GM23338 (cell line): ENCODE measurements at regions not wholly inside any gene's neighbourhood (a gene's known extent, or its start where the extent isn't known, plus 50 kb on each side); places are given as distances from the start of the nearest gene placed in this dataset.

Source experiments
- ATAC-seq: fragments of 200-7000 bp; cut with Tn5 transposase; 3 replicates; pipeline ENCODE4 v1.9.1; 2020
- DNase-seq: peaks from one replicate; pipeline ENCODE4 v3.0.0-alpha.2; 2015; ENCODE audit warnings: low spot score
- H2AFZ ChIP-seq: fragments of 200-600 bp; sonication (generic); 2 replicates; pipeline ENCODE4 v1.8.0; 2016; ENCODE audit warnings: antibody characterized with exemption, mild to moderate bottlenecking, moderate library complexity
- H3F3A ChIP-seq: fragments of 200-600 bp; sonication (generic); replicated peaks from 2 replicates; pipeline ENCODE4 v1.8.0; 2017; ENCODE audit warnings: antibody characterized with exemption, mixed run types, low read depth
- H3K27ac ChIP-seq: fragments of 200-600 bp; sonication (generic); 2 replicates; pipeline ENCODE4 v1.6.1; 2016; ENCODE audit warnings: low read depth
- H3K27me3 ChIP-seq: fragments of 200-600 bp; sonication (generic); 2 replicates; pipeline ENCODE4 v1.8.0; 2016; ENCODE audit warnings: mild to moderate bottlenecking, mixed run types, moderate library complexity; ENCODE audit not compliant: insufficient read depth
- H3K36me3 ChIP-seq: fragments of 200-600 bp; sonication (generic); 2 replicates; pipeline ENCODE4 v1.8.0; 2016; ENCODE audit warnings: mild to moderate bottlenecking; ENCODE audit not compliant: insufficient read depth
- H3K4me1 ChIP-seq: fragments of 200-600 bp; sonication (generic); 2 replicates; pipeline ENCODE4 v1.8.0; 2016; ENCODE audit warnings: mild to moderate bottlenecking, moderate library complexity; ENCODE audit not compliant: insufficient read depth
- H3K4me2 ChIP-seq: fragments of 200-600 bp; sonication (generic); 2 replicates; pipeline ENCODE4 v1.7.1; 2017; ENCODE audit warnings: mixed run types
- H3K4me3 ChIP-seq: fragments of 200-600 bp; sonication (generic); 2 replicates; pipeline ENCODE4 v1.6.1; 2016; ENCODE audit warnings: mixed run types
- H3K79me2 ChIP-seq: fragments of 200-600 bp; sonication (generic); replicated peaks from 2 replicates; pipeline ENCODE4 v1.8.0; 2017; ENCODE audit warnings: mild to moderate bottlenecking; ENCODE audit not compliant: insufficient read depth
- H3K9me2 ChIP-seq: fragments of 200-600 bp; sonication (generic); 2 replicates; pipeline ENCODE4 v1.8.0; 2017; ENCODE audit not compliant: insufficient read depth
- H4K20me1 ChIP-seq: fragments of 200-600 bp; sonication (generic); replicated peaks from 2 replicates; pipeline ENCODE4 v1.8.0; 2017; ENCODE audit warnings: mild to moderate bottlenecking; ENCODE audit not compliant: insufficient read depth
- H3K27ac Mint-ChIP-seq: 2 replicates; pipeline ENCODE4 v1.8.0; 2020; ENCODE audit warnings: inconsistent platforms, mild to moderate bottlenecking, moderate library complexity, mixed read lengths
- H3K27me3 Mint-ChIP-seq: 3 replicates; pipeline ENCODE4 v1.8.0; 2022; ENCODE audit warnings: low read depth, mild to moderate bottlenecking, moderate library complexity, mixed read lengths, inconsistent platforms; ENCODE audit not compliant: insufficient read depth, poor library complexity
- H3K36me3 Mint-ChIP-seq: 3 replicates; pipeline ENCODE4 v1.8.0; 2021; ENCODE audit warnings: low read depth, mild to moderate bottlenecking, inconsistent platforms, moderate library complexity, mixed read lengths
- H3K4me1 Mint-ChIP-seq: 3 replicates; pipeline ENCODE4 v1.8.0; 2020; ENCODE audit warnings: mild to moderate bottlenecking, inconsistent platforms, mixed read lengths
- H3K4me3 Mint-ChIP-seq: 3 replicates; pipeline ENCODE4 v1.8.0; 2021; ENCODE audit warnings: moderate library complexity, mild to moderate bottlenecking, inconsistent platforms, mixed read lengths
- H3K9me3 Mint-ChIP-seq: 3 replicates; pipeline ENCODE4 v1.8.0; 2020; ENCODE audit warnings: moderate library complexity, mild to moderate bottlenecking, inconsistent platforms, mixed read lengths
- CREB1 ChIP-seq: fragments of 250-450 bp; sonication (Bioruptor Pico); IDR thresholded peaks from 2 replicates; pipeline ENCODE4 v1.5.0; 2020; ENCODE audit warnings: low read depth, mild to moderate bottlenecking, moderate library complexity
- EZH2 ChIP-seq: fragments of 200-600 bp; sonication (generic); IDR thresholded peaks from one replicate; pipeline ENCODE4 v1.8.0; 2017; ENCODE audit warnings: antibody characterized with exemption, mild to moderate bottlenecking, low read depth; ENCODE audit not compliant: unreplicated experiment
- EZH2phosphoT487 ChIP-seq: fragments of 200-600 bp; sonication (generic); IDR thresholded peaks from one replicate; pipeline ENCODE4 v1.8.1; 2018; ENCODE audit warnings: antibody characterized with exemption; ENCODE audit not compliant: unreplicated experiment
- JUNB ChIP-seq: IDR thresholded peaks from one replicate; pipeline ENCODE4 v1.6.1; 2016; ENCODE audit warnings: antibody characterized with exemption; ENCODE audit not compliant: unreplicated experiment
- NANOG ChIP-seq: IDR thresholded peaks from 2 replicates; pipeline ENCODE4 v1.6.1; 2016; ENCODE audit warnings: antibody characterized with exemption, borderline replicate concordance
- POLR2AphosphoS5 ChIP-seq: IDR thresholded peaks from 2 replicates; pipeline ENCODE4 v1.6.1; 2016; ENCODE audit warnings: antibody characterized with exemption, low read depth
- STAT1 ChIP-seq: IDR thresholded peaks from one replicate; pipeline ENCODE4 v1.6.1; 2016; ENCODE audit warnings: antibody characterized with exemption; ENCODE audit not compliant: unreplicated experiment
- ZNF114 ChIP-seq: fragments of 250-450 bp; sonication (Bioruptor Pico); IDR thresholded peaks from 2 replicates; pipeline ENCODE4 v1.5.0; 2020; ENCODE audit warnings: mild to moderate bottlenecking, moderate library complexity
- ZNF331 ChIP-seq: fragments of 250-450 bp; sonication (Bioruptor Pico); IDR thresholded peaks from 2 replicates; pipeline ENCODE4 v1.5.0; 2020; ENCODE audit warnings: low read depth, mild to moderate bottlenecking, moderate library complexity
- TF ChIP-seq, protein P1 (sequence below), 2 experiments: fragments of 200-600 bp in 1 of 2; sonication (generic) in 1 of 2; conservative IDR thresholded peaks; 2 replicates each; pipeline versions ENCODE4 v1.5.1 to v1.6.1; 2016 to 2017; ENCODE audit warnings: antibody characterized with exemption in 2 of 2, low read depth in 2 of 2, mild to moderate bottlenecking in 2 of 2, moderate library complexity in 1 of 2
- TF ChIP-seq, protein P2 (sequence below): IDR thresholded peaks from one replicate; pipeline ENCODE4 v1.6.1; 2018; ENCODE audit warnings: antibody characterized with exemption; ENCODE audit not compliant: unreplicated experiment
- TF ChIP-seq, protein P3 (sequence below): fragments of 250-450 bp; sonication (Bioruptor Pico); IDR thresholded peaks from 2 replicates; pipeline ENCODE4 v1.5.0; 2020; ENCODE audit warnings: mild to moderate bottlenecking, moderate library complexity
- TF ChIP-seq, protein P4 (sequence below): IDR thresholded peaks from 2 replicates; pipeline ENCODE4 v1.6.1; 2016; ENCODE audit warnings: antibody characterized with exemption

DNA sequence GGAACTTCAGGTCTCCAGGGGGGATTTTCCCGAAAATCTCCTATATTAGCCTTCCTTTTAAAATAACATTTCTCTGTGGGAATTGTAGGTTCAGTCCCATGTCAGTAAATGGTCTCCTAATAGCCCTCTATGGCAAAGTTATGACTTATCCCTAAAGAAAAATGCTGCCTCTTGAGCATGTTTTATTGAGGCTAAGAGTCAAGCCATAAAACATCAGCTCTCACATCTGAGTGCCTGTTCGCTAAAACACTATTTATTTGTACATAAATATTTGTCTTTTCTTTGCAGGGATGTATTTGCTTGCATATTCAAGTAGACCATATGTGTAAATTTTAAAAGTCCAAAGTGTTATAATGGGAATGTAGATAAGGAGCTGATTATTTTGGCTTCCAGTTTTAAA is 160.4 kb downstream of the PRDM6 start:
- H3K4me2 ChIP-seq: no peak overlapping the region
- peaks cover 4% of the 10 kb centered on the region; the same call in 2 of the 3 replicates for H3K9me3 Mint-ChIP-seq
- ATAC-seq: no peak

More for the DNA sequence above, 160.4 kb downstream of the PRDM6 start:
- no peaks in the 10 kb centered on the region for H3F3A ChIP-seq
- H3K27ac ChIP-seq: no peak overlapping the region
- no peaks in the 10 kb centered on the region for H4K20me1 ChIP-seq
- peaks cover 2% of the 10 kb centered on the region for H3K27me3 Mint-ChIP-seq
- no peak overlapping the region for H3K4me3 ChIP-seq
- H3K4me3 Mint-ChIP-seq: no peak overlapping the region
- no peaks in the 10 kb centered on the region for H3K27me3 ChIP-seq
- no peaks in the 10 kb centered on the region for H3K36me3 ChIP-seq
- DNase-seq: no peak
- no peak overlapping the region for H3K27ac Mint-ChIP-seq
- H3K4me1 Mint-ChIP-seq: peaks cover 5% of the 10 kb centered on the region
- no peaks in the 10 kb centered on the region for H3K9me2 ChIP-seq
- H2AFZ ChIP-seq: peak overlapping the region; percentile 56; the same call in 1 of the 2 replicates
- no peaks in the 10 kb centered on the region for H3K36me3 Mint-ChIP-seq
- TF ChIP-seq, protein P1, sequence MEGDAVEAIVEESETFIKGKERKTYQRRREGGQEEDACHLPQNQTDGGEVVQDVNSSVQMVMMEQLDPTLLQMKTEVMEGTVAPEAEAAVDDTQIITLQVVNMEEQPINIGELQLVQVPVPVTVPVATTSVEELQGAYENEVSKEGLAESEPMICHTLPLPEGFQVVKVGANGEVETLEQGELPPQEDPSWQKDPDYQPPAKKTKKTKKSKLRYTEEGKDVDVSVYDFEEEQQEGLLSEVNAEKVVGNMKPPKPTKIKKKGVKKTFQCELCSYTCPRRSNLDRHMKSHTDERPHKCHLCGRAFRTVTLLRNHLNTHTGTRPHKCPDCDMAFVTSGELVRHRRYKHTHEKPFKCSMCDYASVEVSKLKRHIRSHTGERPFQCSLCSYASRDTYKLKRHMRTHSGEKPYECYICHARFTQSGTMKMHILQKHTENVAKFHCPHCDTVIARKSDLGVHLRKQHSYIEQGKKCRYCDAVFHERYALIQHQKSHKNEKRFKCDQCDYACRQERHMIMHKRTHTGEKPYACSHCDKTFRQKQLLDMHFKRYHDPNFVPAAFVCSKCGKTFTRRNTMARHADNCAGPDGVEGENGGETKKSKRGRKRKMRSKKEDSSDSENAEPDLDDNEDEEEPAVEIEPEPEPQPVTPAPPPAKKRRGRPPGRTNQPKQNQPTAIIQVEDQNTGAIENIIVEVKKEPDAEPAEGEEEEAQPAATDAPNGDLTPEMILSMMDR (conservative IDR thresholded peaks at IDR 0.05; ENCODE audit: low read depth in 2 of 2): no peak
- no peak for TF ChIP-seq EZH2
- TF ChIP-seq, protein P2, sequence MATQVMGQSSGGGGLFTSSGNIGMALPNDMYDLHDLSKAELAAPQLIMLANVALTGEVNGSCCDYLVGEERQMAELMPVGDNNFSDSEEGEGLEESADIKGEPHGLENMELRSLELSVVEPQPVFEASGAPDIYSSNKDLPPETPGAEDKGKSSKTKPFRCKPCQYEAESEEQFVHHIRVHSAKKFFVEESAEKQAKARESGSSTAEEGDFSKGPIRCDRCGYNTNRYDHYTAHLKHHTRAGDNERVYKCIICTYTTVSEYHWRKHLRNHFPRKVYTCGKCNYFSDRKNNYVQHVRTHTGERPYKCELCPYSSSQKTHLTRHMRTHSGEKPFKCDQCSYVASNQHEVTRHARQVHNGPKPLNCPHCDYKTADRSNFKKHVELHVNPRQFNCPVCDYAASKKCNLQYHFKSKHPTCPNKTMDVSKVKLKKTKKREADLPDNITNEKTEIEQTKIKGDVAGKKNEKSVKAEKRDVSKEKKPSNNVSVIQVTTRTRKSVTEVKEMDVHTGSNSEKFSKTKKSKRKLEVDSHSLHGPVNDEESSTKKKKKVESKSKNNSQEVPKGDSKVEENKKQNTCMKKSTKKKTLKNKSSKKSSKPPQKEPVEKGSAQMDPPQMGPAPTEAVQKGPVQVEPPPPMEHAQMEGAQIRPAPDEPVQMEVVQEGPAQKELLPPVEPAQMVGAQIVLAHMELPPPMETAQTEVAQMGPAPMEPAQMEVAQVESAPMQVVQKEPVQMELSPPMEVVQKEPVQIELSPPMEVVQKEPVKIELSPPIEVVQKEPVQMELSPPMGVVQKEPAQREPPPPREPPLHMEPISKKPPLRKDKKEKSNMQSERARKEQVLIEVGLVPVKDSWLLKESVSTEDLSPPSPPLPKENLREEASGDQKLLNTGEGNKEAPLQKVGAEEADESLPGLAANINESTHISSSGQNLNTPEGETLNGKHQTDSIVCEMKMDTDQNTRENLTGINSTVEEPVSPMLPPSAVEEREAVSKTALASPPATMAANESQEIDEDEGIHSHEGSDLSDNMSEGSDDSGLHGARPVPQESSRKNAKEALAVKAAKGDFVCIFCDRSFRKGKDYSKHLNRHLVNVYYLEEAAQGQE: no peak
- TF ChIP-seq CREB1: no peak
- TF ChIP-seq, protein P3, sequence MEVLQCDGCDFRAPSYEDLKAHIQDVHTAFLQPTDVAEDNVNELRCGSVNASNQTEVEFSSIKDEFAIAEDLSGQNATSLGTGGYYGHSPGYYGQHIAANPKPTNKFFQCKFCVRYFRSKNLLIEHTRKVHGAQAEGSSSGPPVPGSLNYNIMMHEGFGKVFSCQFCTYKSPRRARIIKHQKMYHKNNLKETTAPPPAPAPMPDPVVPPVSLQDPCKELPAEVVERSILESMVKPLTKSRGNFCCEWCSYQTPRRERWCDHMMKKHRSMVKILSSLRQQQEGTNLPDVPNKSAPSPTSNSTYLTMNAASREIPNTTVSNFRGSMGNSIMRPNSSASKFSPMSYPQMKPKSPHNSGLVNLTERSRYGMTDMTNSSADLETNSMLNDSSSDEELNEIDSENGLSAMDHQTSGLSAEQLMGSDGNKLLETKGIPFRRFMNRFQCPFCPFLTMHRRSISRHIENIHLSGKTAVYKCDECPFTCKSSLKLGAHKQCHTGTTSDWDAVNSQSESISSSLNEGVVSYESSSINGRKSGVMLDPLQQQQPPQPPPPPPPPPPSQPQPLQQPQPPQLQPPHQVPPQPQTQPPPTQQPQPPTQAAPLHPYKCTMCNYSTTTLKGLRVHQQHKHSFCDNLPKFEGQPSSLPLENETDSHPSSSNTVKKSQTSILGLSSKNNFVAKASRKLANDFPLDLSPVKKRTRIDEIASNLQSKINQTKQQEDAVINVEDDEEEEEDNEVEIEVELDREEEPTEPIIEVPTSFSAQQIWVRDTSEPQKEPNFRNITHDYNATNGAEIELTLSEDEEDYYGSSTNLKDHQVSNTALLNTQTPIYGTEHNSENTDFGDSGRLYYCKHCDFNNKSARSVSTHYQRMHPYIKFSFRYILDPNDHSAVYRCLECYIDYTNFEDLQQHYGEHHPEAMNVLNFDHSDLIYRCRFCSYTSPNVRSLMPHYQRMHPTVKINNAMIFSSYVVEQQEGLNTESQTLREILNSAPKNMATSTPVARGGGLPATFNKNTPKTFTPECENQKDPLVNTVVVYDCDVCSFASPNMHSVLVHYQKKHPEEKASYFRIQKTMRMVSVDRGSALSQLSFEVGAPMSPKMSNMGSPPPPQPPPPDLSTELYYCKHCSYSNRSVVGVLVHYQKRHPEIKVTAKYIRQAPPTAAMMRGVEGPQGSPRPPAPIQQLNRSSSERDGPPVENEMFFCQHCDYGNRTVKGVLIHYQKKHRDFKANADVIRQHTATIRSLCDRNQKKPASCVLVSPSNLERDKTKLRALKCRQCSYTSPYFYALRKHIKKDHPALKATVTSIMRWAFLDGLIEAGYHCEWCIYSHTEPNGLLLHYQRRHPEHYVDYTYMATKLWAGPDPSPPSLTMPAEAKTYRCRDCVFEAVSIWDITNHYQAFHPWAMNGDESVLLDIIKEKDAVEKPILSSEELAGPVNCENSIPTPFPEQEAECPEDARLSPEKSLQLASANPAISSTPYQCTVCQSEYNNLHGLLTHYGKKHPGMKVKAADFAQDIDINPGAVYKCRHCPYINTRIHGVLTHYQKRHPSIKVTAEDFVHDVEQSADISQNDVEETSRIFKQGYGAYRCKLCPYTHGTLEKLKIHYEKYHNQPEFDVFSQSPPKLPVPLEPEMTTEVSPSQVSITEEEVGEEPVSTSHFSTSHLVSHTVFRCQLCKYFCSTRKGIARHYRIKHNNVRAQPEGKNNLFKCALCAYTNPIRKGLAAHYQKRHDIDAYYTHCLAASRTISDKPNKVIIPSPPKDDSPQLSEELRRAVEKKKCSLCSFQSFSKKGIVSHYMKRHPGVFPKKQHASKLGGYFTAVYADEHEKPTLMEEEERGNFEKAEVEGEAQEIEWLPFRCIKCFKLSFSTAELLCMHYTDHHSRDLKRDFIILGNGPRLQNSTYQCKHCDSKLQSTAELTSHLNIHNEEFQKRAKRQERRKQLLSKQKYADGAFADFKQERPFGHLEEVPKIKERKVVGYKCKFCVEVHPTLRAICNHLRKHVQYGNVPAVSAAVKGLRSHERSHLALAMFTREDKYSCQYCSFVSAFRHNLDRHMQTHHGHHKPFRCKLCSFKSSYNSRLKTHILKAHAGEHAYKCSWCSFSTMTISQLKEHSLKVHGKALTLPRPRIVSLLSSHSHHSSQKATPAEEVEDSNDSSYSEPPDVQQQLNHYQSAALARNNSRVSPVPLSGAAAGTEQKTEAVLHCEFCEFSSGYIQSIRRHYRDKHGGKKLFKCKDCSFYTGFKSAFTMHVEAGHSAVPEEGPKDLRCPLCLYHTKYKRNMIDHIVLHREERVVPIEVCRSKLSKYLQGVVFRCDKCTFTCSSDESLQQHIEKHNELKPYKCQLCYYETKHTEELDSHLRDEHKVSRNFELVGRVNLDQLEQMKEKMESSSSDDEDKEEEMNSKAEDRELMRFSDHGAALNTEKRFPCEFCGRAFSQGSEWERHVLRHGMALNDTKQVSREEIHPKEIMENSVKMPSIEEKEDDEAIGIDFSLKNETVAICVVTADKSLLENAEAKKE: no peak
- TF ChIP-seq EZH2phosphoT487: no peak
- TF ChIP-seq, protein P4, sequence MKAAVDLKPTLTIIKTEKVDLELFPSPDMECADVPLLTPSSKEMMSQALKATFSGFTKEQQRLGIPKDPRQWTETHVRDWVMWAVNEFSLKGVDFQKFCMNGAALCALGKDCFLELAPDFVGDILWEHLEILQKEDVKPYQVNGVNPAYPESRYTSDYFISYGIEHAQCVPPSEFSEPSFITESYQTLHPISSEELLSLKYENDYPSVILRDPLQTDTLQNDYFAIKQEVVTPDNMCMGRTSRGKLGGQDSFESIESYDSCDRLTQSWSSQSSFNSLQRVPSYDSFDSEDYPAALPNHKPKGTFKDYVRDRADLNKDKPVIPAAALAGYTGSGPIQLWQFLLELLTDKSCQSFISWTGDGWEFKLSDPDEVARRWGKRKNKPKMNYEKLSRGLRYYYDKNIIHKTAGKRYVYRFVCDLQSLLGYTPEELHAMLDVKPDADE: no peak
- no peak for TF ChIP-seq NANOG
- TF ChIP-seq STAT1: no peak
- TF ChIP-seq ZNF114 (CRISPR knock-in tag): no peak
- TF ChIP-seq POLR2AphosphoS5: no peak
- TF ChIP-seq JUNB: no peak
- TF ChIP-seq ZNF331 (CRISPR knock-in tag): no peak
- no peaks in the 10 kb centered on the region for H3K79me2 ChIP-seq
- peaks cover under 1% of the 10 kb centered on the region; the same call in 1 of the 2 replicates for H3K4me1 ChIP-seq
